ENCODE measurements at regions not wholly inside any gene's neighbourhood (a gene's known extent, or its start where the extent isn't known, plus 50 kb on each side); places are given as distances from the start of the nearest gene placed in this dataset.

DNA sequence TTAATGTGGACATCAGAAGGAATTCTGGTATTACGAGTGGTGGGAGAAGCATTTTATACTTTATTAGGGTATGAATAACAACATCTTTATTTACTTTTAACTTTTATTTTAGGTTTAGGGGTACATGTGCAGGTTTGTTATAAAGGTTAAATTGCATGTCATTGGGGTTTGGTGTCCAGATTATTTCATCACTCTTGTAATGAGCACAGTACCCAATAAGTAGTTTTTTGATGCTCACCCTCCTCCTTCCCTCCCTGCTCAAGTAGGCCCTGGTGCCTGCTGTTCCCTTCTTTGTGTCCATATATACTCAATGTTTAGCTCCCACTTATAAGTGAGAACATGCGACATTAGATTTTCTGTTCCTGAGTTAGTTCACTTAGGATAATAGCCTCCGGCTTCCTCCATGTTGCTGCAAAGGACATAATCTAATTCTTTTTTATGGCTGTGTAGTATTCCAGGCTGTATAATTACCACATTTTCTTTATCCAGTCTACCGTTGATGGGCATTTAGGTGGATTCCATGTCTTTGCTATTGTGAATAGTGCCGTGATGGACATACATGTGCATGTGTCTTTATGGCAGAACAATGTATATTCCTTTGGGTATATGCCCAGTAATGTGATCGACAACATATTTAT, 456.2 kb downstream of the XYLT1 start:
- Histone ChIP-seq H3K36me3 (ENCODE audit: control insufficient read depth in 4 of 4, insufficient read depth in 4 of 4, low read length in 3 of 4) (no peaks in the 10 kb centered on the region), H3K9me3 (ENCODE audit: control extremely low read depth in 1 of 5, control insufficient read depth in 4 of 5, insufficient read depth in 2 of 5, low read depth in 1 of 5, low read length in 4 of 5) (peaks cover 0 to 5% (median 0%) of the 10 kb centered on the region in 5 experiments), H3K4me1 (ENCODE audit: control extremely low read depth in 1 of 4, control insufficient read depth in 4 of 4, insufficient read depth in 4 of 4, low read length in 3 of 4) (peaks cover 5 to 20% (median 12%) of the 10 kb centered on the region in 4 experiments), H3K27me3 (replicated peaks in 2 of 5; ENCODE audit: control insufficient read depth in 4 of 5, insufficient read depth in 5 of 5, low read length in 4 of 5) (no peaks in the 10 kb centered on the region), H3K27ac (ENCODE audit: insufficient read depth in 1 of 2, low read depth in 1 of 2, low read length in 2 of 2, poor library complexity in 1 of 2, severe bottlenecking in 2 of 2) (no peak overlapping the region), H3K4me3 (ENCODE audit: control insufficient read depth in 1 of 7, extremely low read depth in 1 of 7, insufficient read depth in 4 of 7, low read depth in 2 of 7, low read length in 6 of 7) (no peak overlapping the region)
- ChIA-PET POLR2A (no interaction called here), CTCF (no interaction called here)
- no peak for DNase-seq
- 90% methylated on average over 2 of the region's 6 CpGs for WGBS (ENCODE audit: insufficient coverage)

GRCh38 chr16:17015702-17016101, 455.1 kb downstream of the XYLT1 start:
- Histone ChIP-seq H3K4me1 (ENCODE audit: control extremely low read depth in 1 of 4, control insufficient read depth in 4 of 4, insufficient read depth in 4 of 4, low read length in 3 of 4) (peaks cover 5 to 20% (median 12%) of the 10 kb centered on the region in 4 experiments), H3K36me3 (ENCODE audit: control insufficient read depth in 4 of 4, insufficient read depth in 4 of 4, low read length in 3 of 4) (no peaks in the 10 kb centered on the region), H3K27ac (ENCODE audit: insufficient read depth in 1 of 2, low read depth in 1 of 2, low read length in 2 of 2, poor library complexity in 1 of 2, severe bottlenecking in 2 of 2) (no peak overlapping the region), H3K27me3 (replicated peaks in 2 of 5; ENCODE audit: control insufficient read depth in 4 of 5, insufficient read depth in 5 of 5, low read length in 4 of 5) (no peaks in the 10 kb centered on the region), H3K9me3 (ENCODE audit: control extremely low read depth in 1 of 5, control insufficient read depth in 4 of 5, insufficient read depth in 2 of 5, low read depth in 1 of 5, low read length in 4 of 5) (peaks cover 0 to 5% (median 0%) of the 10 kb centered on the region in 5 experiments), H3K4me3 (ENCODE audit: control insufficient read depth in 1 of 7, extremely low read depth in 1 of 7, insufficient read depth in 4 of 7, low read depth in 2 of 7, low read length in 6 of 7) (no peak overlapping the region)
- ChIA-PET CTCF (no interaction called here), POLR2A (no interaction called here)
- no peak for DNase-seq
- WGBS (ENCODE audit: insufficient coverage), result no CpG with 5 or more reads among the region's 6 CpGs

- Histone ChIP-seq H3K27ac (ENCODE audit: insufficient read depth in 1 of 2, low read depth in 1 of 2, low read length in 2 of 2, poor library complexity in 1 of 2, severe bottlenecking in 2 of 2) (no peak overlapping the region), H3K36me3 (ENCODE audit: control insufficient read depth in 4 of 4, insufficient read depth in 4 of 4, low read length in 3 of 4) (no peaks in the 10 kb centered on the region), H3K27me3 (replicated peaks in 2 of 5; ENCODE audit: control insufficient read depth in 4 of 5, insufficient read depth in 5 of 5, low read length in 4 of 5) (no peaks in the 10 kb centered on the region), H3K4me3 (ENCODE audit: control insufficient read depth in 1 of 7, extremely low read depth in 1 of 7, insufficient read depth in 4 of 7, low read depth in 2 of 7, low read length in 6 of 7) (no peak overlapping the region), H3K9me3 (ENCODE audit: control extremely low read depth in 1 of 5, control insufficient read depth in 4 of 5, insufficient read depth in 2 of 5, low read depth in 1 of 5, low read length in 4 of 5) (peaks cover 0 to 5% (median 0%) of the 10 kb centered on the region in 5 experiments), H3K4me1 (ENCODE audit: control extremely low read depth in 1 of 4, control insufficient read depth in 4 of 4, insufficient read depth in 4 of 4, low read length in 3 of 4) (peaks cover 5 to 15% (median 12%) of the 10 kb centered on the region in 4 experiments)
- ChIA-PET CTCF (no interaction called here), POLR2A (no interaction called here)
- no peak for DNase-seq
These were observed 453.3 kb downstream of the XYLT1 start for GRCh38 chr16:17017442-17017841.

GRCh38 chr16:17018585-17018939, 452.2 kb downstream of the XYLT1 start:
- H3K36me3 ChIP-seq (ENCODE audit: control insufficient read depth in 4 of 4, insufficient read depth in 4 of 4, low read length in 3 of 4), result no peaks in the 10 kb centered on the region
- POLR2A ChIA-PET, result no interaction called here
- 93% methylated on average over 4 of the region's 4 CpGs for WGBS (ENCODE audit: insufficient coverage)
- no peak overlapping the region for H3K4me3 ChIP-seq (ENCODE audit: control insufficient read depth in 1 of 7, extremely low read depth in 1 of 7, insufficient read depth in 4 of 7, low read depth in 2 of 7, low read length in 6 of 7)
- peaks cover 0 to 5% (median 4%) of the 10 kb centered on the region in 4 experiments for H3K4me1 ChIP-seq (ENCODE audit: control extremely low read depth in 1 of 4, control insufficient read depth in 4 of 4, insufficient read depth in 4 of 4, low read length in 3 of 4)
- H3K27ac ChIP-seq (ENCODE audit: insufficient read depth in 1 of 2, low read depth in 1 of 2, low read length in 2 of 2, poor library complexity in 1 of 2, severe bottlenecking in 2 of 2), result no peak overlapping the region
- H3K27me3 ChIP-seq (replicated peaks in 2 of 5; ENCODE audit: control insufficient read depth in 4 of 5, insufficient read depth in 5 of 5, low read length in 4 of 5), result no peaks in the 10 kb centered on the region
- H3K9me3 ChIP-seq (ENCODE audit: control extremely low read depth in 1 of 5, control insufficient read depth in 4 of 5, insufficient read depth in 2 of 5, low read depth in 1 of 5, low read length in 4 of 5), result peaks cover 0 to 5% (median 0%) of the 10 kb centered on the region in 5 experiments
- no peak for DNase-seq
- CTCF ChIA-PET, result interaction anchor here (1.3 kb wide), 1 partner anchor 11 kb away, joined by 4 read pairs; no protein-coding TSS in a partner anchor

- no peak overlapping the region for H3K27ac ChIP-seq (ENCODE audit: insufficient read depth in 1 of 2, low read depth in 1 of 2, low read length in 2 of 2, poor library complexity in 1 of 2, severe bottlenecking in 2 of 2)
- H3K36me3 ChIP-seq (ENCODE audit: control insufficient read depth in 4 of 4, insufficient read depth in 4 of 4, low read length in 3 of 4), result no peaks in the 10 kb centered on the region
- H3K4me3 ChIP-seq (ENCODE audit: control insufficient read depth in 1 of 7, extremely low read depth in 1 of 7, insufficient read depth in 4 of 7, low read depth in 2 of 7, low read length in 6 of 7), result no peak overlapping the region
- no peaks in the 10 kb centered on the region for H3K27me3 ChIP-seq (replicated peaks in 2 of 5; ENCODE audit: control insufficient read depth in 4 of 5, insufficient read depth in 5 of 5, low read length in 4 of 5)
- no peaks in the 10 kb centered on the region for H3K4me1 ChIP-seq (ENCODE audit: control extremely low read depth in 1 of 4, control insufficient read depth in 4 of 4, insufficient read depth in 4 of 4, low read length in 3 of 4)
- DNase-seq, result no peak
- ChIA-PET CTCF (no interaction called here), POLR2A (no interaction called here)
- peaks cover 0 to 5% (median 0%) of the 10 kb centered on the region in 5 experiments for H3K9me3 ChIP-seq (ENCODE audit: control extremely low read depth in 1 of 5, control insufficient read depth in 4 of 5, insufficient read depth in 2 of 5, low read depth in 1 of 5, low read length in 4 of 5)
These were observed 451.4 kb downstream of the XYLT1 start for GRCh38 chr16:17019366-17019765.

DNA sequence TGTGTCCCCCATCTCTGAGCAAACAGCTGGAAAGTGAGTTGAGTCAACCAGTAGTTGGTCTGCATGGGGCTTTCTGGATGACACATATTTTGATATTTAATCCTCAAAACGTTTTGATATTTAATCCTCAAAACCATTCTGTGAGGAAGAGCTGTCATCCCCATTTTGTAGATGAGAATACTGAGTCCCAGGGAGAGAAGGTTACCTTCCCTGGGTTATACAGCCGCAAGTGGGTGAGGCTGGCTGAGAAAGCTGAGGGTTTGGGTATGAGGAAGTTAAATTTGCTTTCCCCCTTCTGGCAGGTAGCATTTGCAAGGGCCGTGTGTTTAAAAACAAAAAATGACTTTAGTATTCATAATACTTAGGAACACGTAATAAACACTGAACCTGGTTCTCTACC, 447.2 kb downstream of the XYLT1 start:
- POLR2A ChIA-PET, result no interaction called here
- no peaks in the 10 kb centered on the region for H3K9me3 ChIP-seq (ENCODE audit: control extremely low read depth in 1 of 5, control insufficient read depth in 4 of 5, insufficient read depth in 2 of 5, low read depth in 1 of 5, low read length in 4 of 5)
- H3K27ac ChIP-seq (ENCODE audit: insufficient read depth in 1 of 2, low read depth in 1 of 2, low read length in 2 of 2, poor library complexity in 1 of 2, severe bottlenecking in 2 of 2), result no peak overlapping the region
- no peaks in the 10 kb centered on the region for H3K36me3 ChIP-seq (ENCODE audit: control insufficient read depth in 4 of 4, insufficient read depth in 4 of 4, low read length in 3 of 4)
- DNase-seq, result no peak
- CTCF ChIA-PET, result no interaction called here
- 88% methylated on average over 1 of the region's 4 CpGs for WGBS (ENCODE audit: insufficient coverage)
- H3K4me3 ChIP-seq (ENCODE audit: control insufficient read depth in 1 of 7, extremely low read depth in 1 of 7, insufficient read depth in 4 of 7, low read depth in 2 of 7, low read length in 6 of 7), result no peak overlapping the region
- H3K27me3 ChIP-seq (replicated peaks in 2 of 5; ENCODE audit: control insufficient read depth in 4 of 5, insufficient read depth in 5 of 5, low read length in 4 of 5), result no peaks in the 10 kb centered on the region
- peaks cover 5 to 16% (median 12%) of the 10 kb centered on the region in 4 experiments for H3K4me1 ChIP-seq (ENCODE audit: control extremely low read depth in 1 of 4, control insufficient read depth in 4 of 4, insufficient read depth in 4 of 4, low read length in 3 of 4)

DNA sequence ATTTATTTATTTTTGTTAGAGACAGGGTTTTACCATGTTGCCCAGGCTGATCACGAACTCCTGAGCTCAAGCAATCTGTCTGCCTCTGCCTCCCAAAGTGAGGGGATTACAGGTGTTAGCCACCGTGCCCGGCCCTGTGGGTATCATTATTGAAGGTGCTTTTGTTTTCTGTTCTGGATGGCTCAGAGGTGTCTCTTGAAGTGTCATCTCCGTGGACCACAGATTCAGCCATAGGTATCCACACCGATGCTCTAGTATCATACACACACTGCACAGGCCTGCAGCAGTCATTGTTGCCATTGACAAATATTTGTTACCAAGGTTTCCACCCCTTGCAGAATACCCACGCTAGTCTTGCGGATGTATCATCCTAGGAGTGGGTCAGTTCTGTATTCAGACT, 446.2 kb downstream of the XYLT1 start:
- Histone ChIP-seq H3K9me3 (ENCODE audit: control extremely low read depth in 1 of 5, control insufficient read depth in 4 of 5, insufficient read depth in 2 of 5, low read depth in 1 of 5, low read length in 4 of 5) (peaks cover 0 to 2% (median 0%) of the 10 kb centered on the region in 5 experiments), H3K27ac (ENCODE audit: insufficient read depth in 1 of 2, low read depth in 1 of 2, low read length in 2 of 2, poor library complexity in 1 of 2, severe bottlenecking in 2 of 2) (no peak overlapping the region), H3K27me3 (replicated peaks in 2 of 5; ENCODE audit: control insufficient read depth in 4 of 5, insufficient read depth in 5 of 5, low read length in 4 of 5) (no peaks in the 10 kb centered on the region), H3K4me1 (ENCODE audit: control extremely low read depth in 1 of 4, control insufficient read depth in 4 of 4, insufficient read depth in 4 of 4, low read length in 3 of 4) (peaks cover 5 to 16% (median 12%) of the 10 kb centered on the region in 4 experiments), H3K36me3 (ENCODE audit: control insufficient read depth in 4 of 4, insufficient read depth in 4 of 4, low read length in 3 of 4) (no peaks in the 10 kb centered on the region), H3K4me3 (ENCODE audit: control insufficient read depth in 1 of 7, extremely low read depth in 1 of 7, insufficient read depth in 4 of 7, low read depth in 2 of 7, low read length in 6 of 7) (no peak overlapping the region)
- ChIA-PET CTCF (no interaction called here), POLR2A (no interaction called here)
- DNase-seq, result no peak
- WGBS (ENCODE audit: insufficient coverage), result 94% methylated on average over 6 of the region's 7 CpGs

Measured in common myeloid progenitor, CD34-positive (primary cell).